ENCODE measurements at regions not wholly inside any gene's neighbourhood (a gene's known extent, or its start where the extent isn't known, plus 50 kb on each side); places are given as distances from the start of the nearest gene placed in this dataset.
"Not testable (repeated sequence)": the region's sequence is repeated elsewhere in the genome, so short reads cannot be mapped to it uniquely, and the experiment has no call there.

DNA sequence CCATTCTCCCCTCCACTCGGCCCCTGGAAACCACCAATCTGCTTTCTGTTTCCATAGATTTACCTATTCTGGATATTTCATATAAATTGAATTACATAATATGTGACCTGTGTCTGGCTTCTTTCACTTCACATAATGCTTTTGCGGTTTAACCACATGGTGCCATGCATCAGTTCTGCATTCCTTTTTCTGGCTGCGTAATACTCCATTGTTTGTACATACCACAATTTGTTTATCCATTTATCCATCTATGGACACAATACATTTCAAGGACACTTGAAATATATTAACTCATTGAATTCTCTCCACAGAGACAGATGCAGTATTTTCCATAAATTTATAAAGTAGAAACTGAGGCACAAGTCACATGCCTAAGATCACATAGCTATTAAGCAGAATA lies 110.3 kb upstream of the ETV6 start:
- DNase-seq, result no peak

DNA sequence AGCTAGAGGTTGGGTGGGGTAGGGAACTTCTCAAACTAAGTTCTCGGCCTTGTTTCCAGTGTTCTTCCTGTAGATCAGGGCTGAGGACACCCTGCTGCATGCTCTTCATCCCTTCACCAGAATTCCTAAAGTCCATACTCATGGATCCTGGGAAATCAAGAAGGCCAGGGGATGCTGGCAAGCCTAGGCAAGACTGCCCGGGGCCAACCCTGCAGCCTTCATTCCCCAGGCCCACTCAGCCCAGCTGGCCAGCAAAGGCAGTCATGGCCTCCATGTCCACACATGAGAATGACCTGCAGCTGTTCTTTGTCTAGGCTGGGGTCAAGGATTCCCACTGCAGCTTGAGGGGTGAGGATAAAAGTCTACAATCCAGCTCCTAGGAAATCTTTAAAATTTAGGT lies 109.3 kb upstream of the ETV6 start:
- no peak for DNase-seq

DNA sequence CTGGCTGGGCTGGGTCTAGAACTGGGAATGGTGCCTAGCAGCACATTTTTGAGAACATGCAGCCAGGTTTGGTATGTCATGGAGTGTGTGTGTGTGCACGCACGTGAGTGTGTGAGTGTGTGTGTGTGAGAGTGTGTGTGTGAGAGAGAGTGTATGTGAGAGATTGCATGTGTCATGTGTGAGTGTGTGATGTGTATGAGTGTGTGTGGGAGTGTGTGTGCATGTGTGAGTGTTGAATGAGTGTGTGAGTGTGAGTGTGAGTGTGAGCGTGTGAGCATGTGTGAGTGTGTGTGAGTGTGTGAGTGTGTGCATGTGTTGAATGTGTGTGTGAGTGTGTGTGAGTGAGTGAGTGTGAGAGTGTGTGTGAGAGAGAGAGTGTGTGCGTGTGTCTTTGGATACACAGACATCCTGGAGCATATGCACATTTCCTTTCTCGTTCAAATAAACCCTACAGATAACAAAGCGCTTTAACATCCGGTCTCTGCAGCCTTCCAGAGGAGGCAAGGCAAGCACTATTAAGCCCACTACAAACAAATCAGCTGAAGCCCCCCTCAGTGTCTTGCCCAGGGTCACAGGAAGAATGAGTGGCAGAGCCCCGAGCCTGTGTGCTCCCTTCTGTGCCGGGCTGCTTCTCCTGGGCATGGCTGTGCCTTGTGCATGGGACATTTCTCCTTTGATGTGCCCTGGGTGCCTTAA lies 108.7 kb upstream of the ETV6 start:
- DNase-seq, result no peak

DNA sequence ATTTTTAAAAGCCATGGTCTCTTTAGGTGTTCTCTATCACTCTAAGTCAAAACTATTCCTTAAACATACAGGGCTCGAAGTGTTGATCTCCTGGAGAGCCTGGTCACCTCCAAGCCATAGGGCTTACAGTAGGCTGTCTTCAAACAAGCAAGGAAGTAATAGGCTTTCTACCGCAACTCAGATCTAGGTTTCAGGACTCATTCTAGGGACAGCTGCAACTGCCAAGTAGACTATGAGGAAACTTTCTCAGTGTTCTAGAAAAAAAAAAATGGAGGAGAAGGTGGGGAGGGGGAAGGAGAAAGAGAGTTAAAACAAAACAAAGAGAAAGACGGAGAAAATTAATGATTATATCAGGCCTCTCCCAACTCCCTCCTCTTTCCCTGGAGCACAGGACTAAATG lies 106.9 kb upstream of the ETV6 start:
- no peak for DNase-seq

DNA sequence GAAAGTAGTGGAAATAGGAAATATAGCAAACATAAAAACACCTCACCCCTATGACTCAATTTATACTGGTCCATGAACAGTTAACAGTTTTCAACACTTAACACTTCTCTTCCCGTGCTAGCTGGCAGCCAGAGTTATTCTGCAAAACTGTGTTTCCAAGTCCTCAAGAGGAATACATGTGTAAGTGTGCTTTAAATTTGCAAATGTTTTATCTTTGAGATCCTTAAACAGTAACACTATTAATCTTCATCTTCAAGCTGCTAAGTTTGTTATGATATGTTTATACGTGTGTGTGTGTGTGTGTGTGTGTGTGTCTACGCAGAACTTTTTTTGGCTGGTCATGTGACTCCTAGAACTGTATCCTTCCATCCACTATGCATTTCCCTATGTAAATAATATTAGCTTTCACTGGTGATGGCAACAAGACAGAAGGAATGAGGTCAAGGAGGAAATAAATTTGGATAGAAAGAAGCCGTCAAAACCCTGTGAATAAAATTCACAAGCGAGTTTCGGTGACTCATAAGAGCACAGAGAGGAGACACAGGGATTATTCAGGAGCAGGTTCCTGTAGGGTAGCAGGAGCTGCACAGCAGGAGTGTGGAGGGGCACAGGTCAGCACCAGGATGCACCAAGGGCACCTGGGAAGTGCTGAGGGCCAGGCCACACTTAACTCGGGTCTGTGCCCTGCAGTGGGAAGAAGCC lies 105.9 kb upstream of the ETV6 start:
- DNase-seq, result no peak

DNA sequence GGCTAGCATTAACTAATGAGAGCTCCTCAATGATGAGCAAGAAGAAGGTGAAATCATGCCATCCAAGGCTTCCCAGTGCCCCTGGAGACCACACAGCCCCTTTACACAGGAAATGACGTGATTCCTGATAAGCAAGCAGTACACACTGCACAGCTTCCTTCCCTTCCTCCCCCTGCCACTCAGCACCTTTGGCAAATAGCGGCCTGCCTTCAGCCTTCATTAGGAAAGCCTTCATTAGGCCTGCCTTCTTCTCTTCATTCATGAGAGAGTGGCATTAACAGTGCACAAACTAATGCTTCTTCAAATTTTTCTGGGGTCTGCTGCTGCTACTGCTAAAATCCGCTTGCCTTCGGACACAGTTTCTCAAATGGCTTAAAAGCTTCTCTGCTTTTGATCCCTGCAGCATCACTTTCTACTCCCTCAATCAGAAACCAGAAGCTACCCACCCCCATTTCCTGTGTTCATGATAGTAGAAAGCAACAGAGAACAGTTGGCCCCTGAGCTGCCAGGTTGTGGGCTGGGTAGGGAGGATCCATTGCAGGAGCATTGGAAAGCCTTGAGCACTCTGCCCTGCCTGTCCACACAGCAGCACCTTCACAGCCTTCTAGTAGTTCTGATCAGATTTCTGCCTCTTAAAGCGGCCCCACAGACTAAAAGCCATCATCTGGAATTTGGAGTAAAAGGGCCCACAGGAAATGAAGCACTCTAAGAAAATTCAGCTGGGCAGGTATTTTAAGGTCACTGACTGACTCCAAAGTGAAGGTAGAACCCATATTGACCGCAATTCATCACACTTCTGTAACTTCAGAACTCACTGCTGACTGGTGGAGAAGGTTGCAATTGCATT lies 103.8 kb upstream of the ETV6 start:
- no peak for DNase-seq

DNA sequence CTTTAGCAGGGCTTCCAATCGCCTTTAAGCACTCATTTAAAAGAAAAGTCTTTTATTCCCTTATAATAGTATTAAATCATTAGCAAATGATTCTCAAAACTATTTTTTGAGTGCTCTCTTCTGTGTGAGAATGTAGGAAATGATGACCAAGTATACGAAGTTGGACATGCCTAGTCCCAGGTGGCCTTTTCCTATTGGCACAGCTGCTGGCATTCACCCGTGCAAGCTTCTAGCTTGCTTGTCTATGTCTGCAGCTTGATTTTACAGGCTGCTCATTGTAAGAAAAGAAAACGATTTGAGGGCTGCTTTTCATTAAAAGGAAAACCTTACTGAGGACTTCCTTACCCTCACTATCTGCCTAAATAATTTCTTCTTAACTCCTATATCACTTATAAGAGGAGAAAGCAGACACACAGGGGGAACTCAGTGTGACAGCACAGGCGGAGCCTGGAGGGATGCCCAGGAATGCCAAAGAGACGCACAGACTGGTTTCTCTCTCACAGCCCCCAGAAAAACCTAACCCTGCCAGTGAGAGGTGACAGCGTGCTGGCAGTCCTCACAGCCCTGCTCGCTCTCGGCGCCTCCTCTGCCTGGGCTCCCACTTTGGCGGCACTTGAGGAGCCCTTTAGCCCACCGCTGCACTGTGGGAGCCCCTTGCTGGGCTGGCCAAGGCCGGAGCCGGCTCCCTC lies 102.7 kb upstream of the ETV6 start:
- not testable (repeated sequence) for DNase-seq

DNA sequence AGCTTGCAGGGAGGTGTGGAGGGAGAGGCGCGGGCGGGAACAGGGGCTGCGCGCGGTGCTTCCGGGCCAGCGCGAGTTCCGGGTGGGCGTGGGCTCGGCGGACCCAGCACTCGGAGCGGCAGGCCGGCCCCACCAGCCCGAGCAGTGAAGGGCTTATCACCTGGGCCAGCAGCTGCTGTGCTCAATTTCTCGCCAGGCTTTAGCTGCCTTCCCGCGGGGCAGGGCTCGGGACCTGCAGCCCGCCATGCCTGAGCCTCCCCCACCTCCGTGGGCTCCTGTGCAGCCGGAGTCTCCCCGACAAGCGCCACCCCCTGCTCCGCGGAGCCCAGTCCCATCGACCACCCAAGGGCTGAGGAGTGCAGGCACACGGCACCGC lies 102.2 kb upstream of the ETV6 start:
- not testable (repeated sequence) for DNase-seq

DNA sequence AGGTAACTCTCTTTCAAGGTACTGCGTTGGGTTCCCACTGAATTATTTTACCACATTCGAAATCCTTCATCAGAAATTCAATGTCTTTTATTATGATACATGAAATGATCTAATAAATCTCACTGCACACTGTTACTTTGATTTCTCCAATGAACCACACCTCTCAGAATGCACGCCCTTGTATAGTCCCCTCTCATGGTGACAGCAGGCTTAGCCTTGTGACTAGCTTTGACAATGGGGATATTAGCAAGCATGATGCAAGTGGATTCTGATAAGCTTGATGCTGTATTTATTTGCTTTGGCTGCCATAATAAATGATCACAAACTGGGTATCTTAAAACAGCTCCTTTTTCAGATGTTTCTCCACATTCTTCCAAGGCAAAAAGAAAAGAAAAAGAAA lies 100.4 kb upstream of the ETV6 start:
- DNase-seq, result no peak

DNA sequence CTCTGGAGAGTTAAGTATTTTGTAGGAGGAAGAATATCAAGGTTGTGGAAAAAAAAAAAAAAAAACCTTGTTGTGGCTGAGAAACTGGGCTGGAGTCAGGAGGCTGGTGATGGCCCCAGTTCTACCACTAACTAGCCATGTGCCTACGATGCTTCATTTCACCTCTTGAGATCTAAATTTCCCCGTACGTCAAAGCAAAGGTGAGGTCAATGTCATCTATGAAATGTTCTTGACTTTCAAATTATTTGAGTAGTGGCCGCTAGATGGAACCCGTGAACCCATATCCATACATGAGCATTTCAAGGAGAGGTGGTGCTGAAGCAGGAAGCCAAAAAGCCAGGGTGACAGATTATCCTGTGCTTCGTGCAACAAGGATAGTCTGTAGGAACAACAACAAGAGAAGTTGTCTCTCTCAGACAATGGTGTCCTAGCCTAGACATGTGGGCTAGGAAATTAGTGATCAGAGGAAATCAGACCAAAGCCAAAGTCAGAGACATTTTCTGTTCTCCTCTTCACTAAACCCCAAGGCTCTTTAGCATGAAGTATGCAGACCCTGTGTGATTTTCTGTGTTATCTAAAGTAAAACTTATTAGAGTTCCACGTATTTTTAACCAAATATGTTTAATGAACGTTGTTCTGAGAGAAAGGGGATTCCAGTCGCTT lies 95.5 kb upstream of the ETV6 start:
- peak in 1 of 2 donors; percentile 45 for DNase-seq

DNA sequence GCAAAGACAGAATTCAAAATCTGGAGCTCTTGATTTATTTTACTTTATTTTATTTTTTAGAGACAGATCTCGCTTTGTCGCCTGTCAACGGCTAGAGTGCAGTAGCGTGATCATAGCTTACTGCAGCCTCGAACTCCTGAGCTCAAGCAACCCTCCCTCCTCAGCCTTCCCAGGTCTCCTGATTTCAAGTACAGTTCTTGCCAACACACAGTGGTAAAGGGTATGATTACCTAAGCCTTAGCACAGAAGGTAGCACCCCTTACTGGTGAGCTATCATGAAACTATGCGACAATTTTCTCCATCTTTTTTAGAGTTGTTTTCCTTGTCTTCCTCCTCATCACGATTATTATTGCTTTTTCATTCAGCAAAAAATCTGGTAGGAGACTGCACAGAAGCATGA lies 94.3 kb upstream of the ETV6 start:
- DNase-seq, result no peak

DNA sequence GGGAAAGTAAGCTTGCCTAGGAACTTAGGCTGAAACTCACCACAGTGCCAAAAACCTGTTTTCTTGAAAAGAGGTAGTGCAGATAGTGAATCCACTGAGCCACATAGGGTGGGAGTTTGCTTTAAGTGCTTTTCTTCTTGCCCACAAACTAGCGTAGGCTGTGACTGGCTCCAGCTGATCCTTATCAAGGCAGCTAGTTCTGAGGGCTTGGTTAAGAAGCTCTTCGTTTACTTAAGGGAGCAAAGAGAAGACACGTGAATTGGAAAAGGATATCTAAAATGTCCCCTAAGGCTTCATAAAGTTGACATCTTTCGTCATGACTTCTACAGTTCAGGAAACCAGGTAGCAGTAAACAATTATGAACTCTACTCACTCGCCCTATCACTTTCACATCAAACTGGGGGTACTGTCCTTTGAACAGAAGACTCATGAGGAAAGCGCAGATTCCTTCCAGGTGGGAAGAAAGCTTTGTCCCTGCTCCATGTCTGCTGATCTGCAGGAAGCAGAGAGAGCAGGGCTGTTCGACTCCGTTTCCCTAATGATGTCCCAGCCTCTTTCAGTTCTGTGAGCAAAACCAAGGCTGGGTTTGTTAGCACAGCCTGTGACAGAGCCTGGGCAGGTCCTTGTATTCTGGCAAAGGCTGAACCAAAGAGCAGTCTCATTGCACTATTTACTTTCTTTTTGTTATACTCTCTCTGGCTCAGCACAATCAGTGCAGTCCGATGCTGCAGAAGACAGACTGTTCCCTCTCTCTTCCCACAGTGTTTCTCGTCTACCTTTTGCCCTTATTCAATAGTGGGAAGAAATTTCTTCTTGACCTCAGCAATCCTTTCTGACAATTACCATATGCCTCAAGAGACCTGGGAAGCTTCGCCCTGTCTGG lies 93.5 kb upstream of the ETV6 start:
- no peak for DNase-seq

DNA sequence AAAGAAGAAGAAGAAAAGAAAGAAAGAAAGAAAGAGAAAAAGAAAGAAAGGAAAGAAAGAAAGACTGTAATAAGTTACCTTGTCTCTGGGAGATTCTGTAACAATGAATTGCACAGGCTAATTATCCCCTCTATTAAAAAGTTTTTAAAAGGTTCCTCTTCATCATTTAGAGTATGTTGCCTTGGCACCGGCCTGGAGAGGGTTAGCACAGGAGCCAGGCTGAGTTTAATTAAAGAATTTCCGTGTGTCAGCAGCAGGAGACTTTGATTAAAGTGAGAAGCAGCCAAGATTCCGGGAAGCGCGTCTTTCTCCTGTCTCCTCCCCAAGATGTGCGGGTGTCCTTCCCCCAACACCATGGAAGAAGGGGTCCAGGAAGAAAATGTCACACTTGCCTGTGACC lies 92.8 kb upstream of the ETV6 start:
- no peak for DNase-seq

DNA sequence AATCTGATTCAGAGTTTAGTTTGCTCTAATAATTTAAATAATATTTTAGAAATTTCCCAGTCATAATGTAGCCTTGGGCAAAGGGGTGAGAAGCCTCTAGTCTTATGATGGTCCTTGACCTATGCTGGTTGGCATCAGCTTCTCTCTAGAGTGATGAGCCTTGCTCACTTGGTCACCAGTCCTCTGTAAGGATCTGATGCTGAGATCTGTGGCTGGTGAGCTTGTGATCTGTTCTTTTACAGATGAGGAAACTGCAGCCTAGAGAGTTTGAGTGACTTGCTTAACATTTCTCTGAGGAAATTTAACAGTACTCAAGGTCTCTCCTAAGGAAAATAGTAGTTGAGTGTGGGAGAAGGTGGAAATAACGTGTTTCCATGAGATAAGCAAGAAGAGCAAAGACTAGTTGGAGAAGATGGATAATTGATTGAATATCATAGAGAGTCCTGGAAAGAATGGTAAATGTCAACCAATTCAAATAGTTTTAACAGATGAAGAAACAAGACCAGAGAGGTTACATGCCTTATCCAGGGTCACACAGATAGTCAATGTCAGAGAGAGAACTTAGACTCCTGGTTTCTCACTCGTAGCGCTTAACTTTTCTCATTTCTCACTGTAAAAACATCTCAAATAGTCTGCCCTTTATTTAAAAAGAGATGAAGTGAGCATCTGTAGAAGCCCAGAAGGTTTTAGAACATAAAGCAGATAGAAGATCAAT lies 89.7 kb upstream of the ETV6 start:
- DNase-seq, result no peak

DNA sequence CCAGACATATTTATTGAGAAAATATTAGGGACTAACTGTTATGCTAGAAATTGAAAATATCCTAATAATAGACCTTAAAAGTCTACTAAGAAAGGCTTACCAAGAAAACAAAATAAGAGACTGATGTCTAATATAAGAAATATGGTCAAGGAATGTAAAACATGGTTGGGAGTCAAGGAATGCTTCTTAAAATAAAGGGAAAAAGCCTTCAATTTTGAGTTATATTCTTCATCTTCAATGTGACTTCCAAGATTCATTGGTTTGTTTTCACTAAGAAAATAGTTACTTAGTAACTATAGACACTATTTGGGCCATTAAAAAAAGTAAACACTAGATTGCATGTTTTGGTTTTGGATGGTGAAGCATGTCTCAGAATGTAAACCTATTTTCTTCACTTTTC lies 88.1 kb upstream of the ETV6 start:
- no peak for DNase-seq

DNA sequence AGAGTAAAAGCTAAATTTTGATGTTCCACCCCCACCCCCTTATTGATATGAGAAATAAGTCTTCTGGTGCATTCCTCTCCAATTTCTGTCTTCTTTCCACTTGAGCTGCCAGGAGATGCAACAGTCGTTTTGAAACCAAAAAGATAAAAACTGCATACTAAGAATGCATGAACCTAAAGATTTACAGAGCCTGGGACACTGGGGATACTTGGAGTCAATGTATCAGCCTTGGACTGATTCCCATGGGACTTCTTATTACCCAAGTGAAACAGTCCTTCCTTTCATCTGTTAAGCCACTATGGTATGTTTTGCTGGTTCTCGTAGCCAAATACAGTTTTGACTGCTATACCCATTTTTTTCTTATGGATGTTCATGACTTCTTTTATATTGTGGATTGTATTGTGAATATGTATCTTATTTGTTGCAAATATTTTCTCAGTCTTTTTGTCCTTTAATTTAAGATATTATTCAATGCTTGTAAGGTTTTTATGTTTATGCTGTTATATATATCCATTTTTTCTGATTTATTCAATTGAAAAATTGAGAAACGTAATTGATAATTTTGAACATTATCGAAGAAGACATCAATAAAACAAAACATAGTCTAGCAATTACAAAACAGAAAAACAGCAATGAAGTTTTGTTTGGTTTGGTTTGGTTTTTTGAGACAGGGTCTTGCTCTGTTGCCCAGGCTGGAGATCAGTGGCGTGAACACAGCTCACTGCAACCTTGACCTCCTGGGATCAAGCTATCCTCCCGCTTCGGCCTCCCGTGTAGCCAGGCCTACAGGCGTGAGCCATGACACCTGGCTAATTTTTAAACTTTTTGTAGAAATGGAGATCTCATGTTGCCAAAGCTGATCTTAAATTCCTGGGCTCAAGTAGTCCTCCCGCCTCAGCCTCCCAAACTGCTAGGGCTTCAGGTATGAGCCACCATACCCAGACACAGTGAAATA lies 85.4 kb upstream of the ETV6 start:
- DNase-seq, result no peak

DNA sequence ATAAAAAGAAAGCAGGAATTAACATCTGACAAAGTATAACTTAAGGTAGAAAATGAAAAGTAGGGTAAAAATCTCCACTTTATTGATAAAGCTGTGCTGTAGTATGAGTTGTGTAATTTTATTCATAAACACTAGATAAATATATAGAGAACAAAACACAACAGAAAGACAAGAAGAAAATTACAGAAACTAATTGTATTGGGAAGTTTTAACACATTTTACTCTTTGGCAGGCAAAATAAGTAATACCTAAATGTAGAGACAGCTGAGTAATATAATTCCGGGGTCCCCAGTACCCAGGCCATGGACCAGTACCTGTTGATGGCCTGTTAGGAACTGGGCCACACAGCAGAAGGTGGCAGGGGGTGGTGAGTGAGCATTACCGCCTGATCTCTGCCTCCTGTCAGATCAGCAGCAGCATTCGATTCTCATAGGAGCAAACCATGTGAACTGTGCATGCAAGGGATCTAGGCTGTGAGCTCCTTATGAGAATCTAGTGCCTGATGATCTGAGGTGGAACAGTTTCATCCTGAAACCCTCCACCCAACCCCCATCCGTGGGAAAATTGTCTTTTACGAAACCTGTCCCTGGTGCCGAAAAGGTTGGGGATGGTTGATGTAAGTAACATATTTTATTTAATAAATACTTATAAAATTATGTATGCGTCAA lies 84.4 kb upstream of the ETV6 start:
- no peak for DNase-seq

DNA sequence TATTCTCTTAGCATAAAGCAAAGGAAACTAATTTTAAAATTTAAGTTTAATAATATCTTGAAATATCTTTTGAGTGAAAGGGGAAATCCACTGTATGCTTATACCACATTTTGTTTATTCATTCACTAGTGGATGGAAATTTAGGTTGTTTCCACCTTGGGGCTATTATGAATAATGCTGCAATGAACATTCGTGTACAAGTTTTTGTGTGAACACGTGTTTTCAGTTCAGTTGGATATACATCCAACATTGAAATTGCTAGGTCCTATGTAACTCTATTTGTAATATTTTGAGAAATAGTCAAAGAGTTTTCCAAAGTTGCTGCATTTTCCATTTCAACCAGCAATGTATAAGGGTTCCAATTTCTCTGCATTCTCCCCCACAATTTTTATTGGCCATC lies 83.7 kb upstream of the ETV6 start:
- no peak for DNase-seq

Data from right lung (tissue), 2 donors.